ENCODE measurements at regions not wholly inside any gene's neighbourhood (a gene's known extent, or its start where the extent isn't known, plus 50 kb on each side); places are given as distances from the start of the nearest gene placed in this dataset.

GRCh38 chr1:90204780-90205179, 209.9 kb downstream of the ZNF326 start:
- TF ChIP-seq CTCF (IDR thresholded peaks at IDR 0.05; ENCODE audit: low read depth, low read length) (no peak), EZH2phosphoT487 (IDR thresholded peaks at IDR 0.05; ENCODE audit: low read depth) (no peak)
- H3K27me3 ChIP-seq (ENCODE audit: low read depth, low read length), result no peaks in the 10 kb centered on the region
- H3K79me2 ChIP-seq (ENCODE audit: low read length), result no peaks in the 10 kb centered on the region
- no peaks in the 10 kb centered on the region for H4K20me1 ChIP-seq (ENCODE audit: insufficient read depth, low read length)
- H3K4me1 ChIP-seq (ENCODE audit: low read length), result peaks cover 8% of the 10 kb centered on the region
- no peak overlapping the region for H3K27ac ChIP-seq (ENCODE audit: low read length)
- no peaks in the 10 kb centered on the region for H3K9me3 ChIP-seq (ENCODE audit: insufficient read depth, low read length)
- H3K4me2 ChIP-seq (ENCODE audit: low read length), result no peak overlapping the region
- no peak overlapping the region for H3K4me3 ChIP-seq (ENCODE audit: low read length)
- H3K9ac ChIP-seq (ENCODE audit: low read length), result no peak overlapping the region
- no peaks in the 10 kb centered on the region for H3K36me3 ChIP-seq (replicated peaks; ENCODE audit: low read depth, low read length)
- no peak overlapping the region for H2AFZ ChIP-seq (ENCODE audit: low read depth, low read length)

- Histone ChIP-seq H3K27me3 (ENCODE audit: low read depth, low read length) (no peaks in the 10 kb centered on the region), H3K36me3 (replicated peaks; ENCODE audit: low read depth, low read length) (no peaks in the 10 kb centered on the region), H3K4me2 (ENCODE audit: low read length) (no peak overlapping the region)
Observed at GRCh38 chr1:90204023-90204590, 209.2 kb downstream of the ZNF326 start.

GRCh38 chr1:90201467-90202358, 206.8 kb downstream of the ZNF326 start:
- TF ChIP-seq EZH2phosphoT487 (IDR thresholded peaks at IDR 0.05; ENCODE audit: low read depth) (no peak), CTCF (IDR thresholded peaks at IDR 0.05; ENCODE audit: low read depth, low read length) (no peak)
- Histone ChIP-seq H3K27ac (ENCODE audit: low read length) (no peak overlapping the region), H3K27me3 (ENCODE audit: low read depth, low read length) (no peaks in the 10 kb centered on the region), H3K4me2 (ENCODE audit: low read length) (no peak overlapping the region), H3K4me1 (ENCODE audit: low read length) (peaks cover 8% of the 10 kb centered on the region), H2AFZ (ENCODE audit: low read depth, low read length) (no peak overlapping the region), H3K4me3 (ENCODE audit: low read length) (no peak overlapping the region), H3K9me3 (ENCODE audit: insufficient read depth, low read length) (no peaks in the 10 kb centered on the region), H3K9ac (ENCODE audit: low read length) (no peak overlapping the region), H4K20me1 (ENCODE audit: insufficient read depth, low read length) (no peaks in the 10 kb centered on the region), H3K36me3 (replicated peaks; ENCODE audit: low read depth, low read length) (no peaks in the 10 kb centered on the region), H3K79me2 (ENCODE audit: low read length) (no peaks in the 10 kb centered on the region)

More at GRCh38 chr1:90204023-90204590, 209.2 kb downstream of the ZNF326 start:
- H3K9ac ChIP-seq (ENCODE audit: low read length), result no peak overlapping the region
- H3K79me2 ChIP-seq (ENCODE audit: low read length), result no peaks in the 10 kb centered on the region
- H3K9me3 ChIP-seq (ENCODE audit: insufficient read depth, low read length), result no peaks in the 10 kb centered on the region
- H2AFZ ChIP-seq (ENCODE audit: low read depth, low read length), result no peak overlapping the region
- H3K4me3 ChIP-seq (ENCODE audit: low read length), result no peak overlapping the region
- no peak overlapping the region for H3K27ac ChIP-seq (ENCODE audit: low read length)
- TF ChIP-seq CTCF (IDR thresholded peaks at IDR 0.05; ENCODE audit: low read depth, low read length) (no peak), EZH2phosphoT487 (IDR thresholded peaks at IDR 0.05; ENCODE audit: low read depth) (no peak)
- H4K20me1 ChIP-seq (ENCODE audit: insufficient read depth, low read length), result no peaks in the 10 kb centered on the region
- H3K4me1 ChIP-seq (ENCODE audit: low read length), result peaks cover 8% of the 10 kb centered on the region

GRCh38 chr1:90200646-90201205, 205.8 kb downstream of the ZNF326 start:
- H3K4me2 ChIP-seq (ENCODE audit: low read length), result no peak overlapping the region
- H3K27ac ChIP-seq (ENCODE audit: low read length), result no peak overlapping the region
- no peaks in the 10 kb centered on the region for H3K27me3 ChIP-seq (ENCODE audit: low read depth, low read length)
- no peaks in the 10 kb centered on the region for H3K79me2 ChIP-seq (ENCODE audit: low read length)
- peaks cover 8% of the 10 kb centered on the region for H3K4me1 ChIP-seq (ENCODE audit: low read length)
- H3K9me3 ChIP-seq (ENCODE audit: insufficient read depth, low read length), result no peaks in the 10 kb centered on the region
- H2AFZ ChIP-seq (ENCODE audit: low read depth, low read length), result no peak overlapping the region
- H4K20me1 ChIP-seq (ENCODE audit: insufficient read depth, low read length), result no peaks in the 10 kb centered on the region
- no peak overlapping the region for H3K9ac ChIP-seq (ENCODE audit: low read length)
- H3K4me3 ChIP-seq (ENCODE audit: low read length), result no peak overlapping the region
- TF ChIP-seq CTCF (IDR thresholded peaks at IDR 0.05; ENCODE audit: low read depth, low read length) (no peak), EZH2phosphoT487 (IDR thresholded peaks at IDR 0.05; ENCODE audit: low read depth) (no peak)
- no peaks in the 10 kb centered on the region for H3K36me3 ChIP-seq (replicated peaks; ENCODE audit: low read depth, low read length)

All from OCI-LY3 (cell line).